ENCODE measurements at regions not wholly inside any gene's neighbourhood (a gene's known extent, or its start where the extent isn't known, plus 50 kb on each side); places are given as distances from the start of the nearest gene placed in this dataset.
"Not testable (repeated sequence)": the region's sequence is repeated elsewhere in the genome, so short reads cannot be mapped to it uniquely, and the experiment has no call there.

- Histone ChIP-seq H3K36me3 (ENCODE audit: control insufficient read depth in 2 of 2, insufficient read depth in 1 of 2, low read length in 2 of 2) (no peaks in the 10 kb centered on the region), H3K4me3 (ENCODE audit: low read depth, low read length) (no peak overlapping the region), H3K9me3 (ENCODE audit: control insufficient read depth, insufficient read depth, low read depth, low read length) (no peaks in the 10 kb centered on the region), H3K4me1 (ENCODE audit: control insufficient read depth, insufficient read depth, low read length) (no peaks in the 10 kb centered on the region), H3K27ac (ENCODE audit: extremely low read depth, low read depth, low read length) (no peak overlapping the region)
- no peak for TF ChIP-seq ZNF366 (tag by site-specific recombination; conservative IDR thresholded peaks at IDR 0.05)
- POLR2A ChIA-PET = no interaction called here
- CTCF ChIA-PET = no interaction called here
These were observed 451.8 kb upstream of the NPAP1 start for GRCh38 chr15:24223739-24224138.

DNA sequence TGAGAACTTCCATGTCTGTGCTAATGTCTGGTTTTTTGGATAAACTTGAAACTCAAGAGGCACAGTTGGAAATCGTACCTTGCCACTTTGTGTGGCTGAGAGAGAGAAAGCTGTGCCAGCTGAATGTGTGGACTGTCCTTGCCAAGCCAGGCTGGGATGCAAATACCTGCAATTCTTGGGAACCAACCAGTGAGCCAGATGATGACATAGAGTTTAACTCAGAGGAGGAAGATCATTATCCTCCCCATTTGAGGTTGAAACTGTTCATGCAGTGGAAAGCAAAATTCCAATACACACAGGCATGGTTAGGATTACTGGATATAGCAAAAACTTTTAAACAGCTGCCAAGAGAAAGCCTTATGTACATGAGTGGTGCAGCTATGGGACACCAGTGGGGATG, 451.4 kb upstream of the NPAP1 start:
- TF ChIP-seq ZNF623 (tag by site-specific recombination; IDR thresholded peaks at IDR 0.05) (no peak), HOXD13 (CRISPR knock-in tag; IDR thresholded peaks at IDR 0.05; ENCODE audit: borderline replicate concordance) (no peak), KLF7 (tag by site-specific recombination; IDR thresholded peaks at IDR 0.05; ENCODE audit: borderline replicate concordance) (no peak), ZNF174 (tag by site-specific recombination; IDR thresholded peaks at IDR 0.05) (no peak), ZNF701 (tag by site-specific recombination; IDR thresholded peaks at IDR 0.05) (no peak), ZNF221 (tag by site-specific recombination; IDR thresholded peaks at IDR 0.05; ENCODE audit: borderline replicate concordance) (no peak), PRDM6 (tag by site-specific recombination; IDR thresholded peaks at IDR 0.05) (no peak), ZNF404 (tag by site-specific recombination; IDR thresholded peaks at IDR 0.05) (no peak), ZNF791 (tag by site-specific recombination; IDR thresholded peaks at IDR 0.05) (no peak), ZNF529 (tag by site-specific recombination; IDR thresholded peaks at IDR 0.05; ENCODE audit: insufficient replicate concordance) (no peak), ZNF354C (tag by site-specific recombination; IDR thresholded peaks at IDR 0.05; ENCODE audit: borderline replicate concordance, low read depth) (no peak), ZNF19 (tag by site-specific recombination; IDR thresholded peaks at IDR 0.05; ENCODE audit: low read depth) (no peak), ZNF747 (tag by site-specific recombination; IDR thresholded peaks at IDR 0.05) (no peak)
- TF ChIP-seq, protein P1, sequence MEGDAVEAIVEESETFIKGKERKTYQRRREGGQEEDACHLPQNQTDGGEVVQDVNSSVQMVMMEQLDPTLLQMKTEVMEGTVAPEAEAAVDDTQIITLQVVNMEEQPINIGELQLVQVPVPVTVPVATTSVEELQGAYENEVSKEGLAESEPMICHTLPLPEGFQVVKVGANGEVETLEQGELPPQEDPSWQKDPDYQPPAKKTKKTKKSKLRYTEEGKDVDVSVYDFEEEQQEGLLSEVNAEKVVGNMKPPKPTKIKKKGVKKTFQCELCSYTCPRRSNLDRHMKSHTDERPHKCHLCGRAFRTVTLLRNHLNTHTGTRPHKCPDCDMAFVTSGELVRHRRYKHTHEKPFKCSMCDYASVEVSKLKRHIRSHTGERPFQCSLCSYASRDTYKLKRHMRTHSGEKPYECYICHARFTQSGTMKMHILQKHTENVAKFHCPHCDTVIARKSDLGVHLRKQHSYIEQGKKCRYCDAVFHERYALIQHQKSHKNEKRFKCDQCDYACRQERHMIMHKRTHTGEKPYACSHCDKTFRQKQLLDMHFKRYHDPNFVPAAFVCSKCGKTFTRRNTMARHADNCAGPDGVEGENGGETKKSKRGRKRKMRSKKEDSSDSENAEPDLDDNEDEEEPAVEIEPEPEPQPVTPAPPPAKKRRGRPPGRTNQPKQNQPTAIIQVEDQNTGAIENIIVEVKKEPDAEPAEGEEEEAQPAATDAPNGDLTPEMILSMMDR (tag by site-specific recombination; IDR thresholded peaks at IDR 0.05) = no peak
- TF ChIP-seq, protein P2, sequence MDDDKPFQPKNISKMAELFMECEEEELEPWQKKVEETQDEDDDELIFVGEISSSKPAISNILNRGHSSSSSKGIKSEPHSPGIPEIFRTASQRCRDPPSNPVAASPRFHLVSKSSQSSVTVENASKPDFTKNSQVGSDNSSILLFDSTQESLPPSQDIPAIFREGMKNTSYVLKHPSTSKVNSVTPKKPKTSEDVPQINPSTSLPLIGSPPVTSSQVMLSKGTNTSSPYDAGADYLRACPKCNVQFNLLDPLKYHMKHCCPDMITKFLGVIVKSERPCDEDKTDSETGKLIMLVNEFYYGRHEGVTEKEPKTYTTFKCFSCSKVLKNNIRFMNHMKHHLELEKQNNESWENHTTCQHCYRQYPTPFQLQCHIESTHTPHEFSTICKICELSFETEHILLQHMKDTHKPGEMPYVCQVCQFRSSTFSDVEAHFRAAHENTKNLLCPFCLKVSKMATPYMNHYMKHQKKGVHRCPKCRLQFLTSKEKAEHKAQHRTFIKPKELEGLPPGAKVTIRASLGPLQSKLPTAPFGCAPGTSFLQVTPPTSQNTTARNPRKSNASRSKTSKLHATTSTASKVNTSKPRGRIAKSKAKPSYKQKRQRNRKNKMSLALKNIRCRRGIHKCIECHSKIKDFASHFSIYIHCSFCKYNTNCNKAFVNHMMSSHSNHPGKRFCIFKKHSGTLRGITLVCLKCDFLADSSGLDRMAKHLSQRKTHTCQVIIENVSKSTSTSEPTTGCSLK (tag by site-specific recombination; IDR thresholded peaks at IDR 0.05) = no peak
- TF ChIP-seq, protein P3, sequence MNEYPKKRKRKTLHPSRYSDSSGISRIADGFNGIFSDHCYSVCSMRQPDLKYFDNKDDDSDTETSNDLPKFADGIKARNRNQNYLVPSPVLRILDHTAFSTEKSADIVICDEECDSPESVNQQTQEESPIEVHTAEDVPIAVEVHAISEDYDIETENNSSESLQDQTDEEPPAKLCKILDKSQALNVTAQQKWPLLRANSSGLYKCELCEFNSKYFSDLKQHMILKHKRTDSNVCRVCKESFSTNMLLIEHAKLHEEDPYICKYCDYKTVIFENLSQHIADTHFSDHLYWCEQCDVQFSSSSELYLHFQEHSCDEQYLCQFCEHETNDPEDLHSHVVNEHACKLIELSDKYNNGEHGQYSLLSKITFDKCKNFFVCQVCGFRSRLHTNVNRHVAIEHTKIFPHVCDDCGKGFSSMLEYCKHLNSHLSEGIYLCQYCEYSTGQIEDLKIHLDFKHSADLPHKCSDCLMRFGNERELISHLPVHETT (tag by site-specific recombination; IDR thresholded peaks at IDR 0.05) = no peak
- TF ChIP-seq, protein P4, sequence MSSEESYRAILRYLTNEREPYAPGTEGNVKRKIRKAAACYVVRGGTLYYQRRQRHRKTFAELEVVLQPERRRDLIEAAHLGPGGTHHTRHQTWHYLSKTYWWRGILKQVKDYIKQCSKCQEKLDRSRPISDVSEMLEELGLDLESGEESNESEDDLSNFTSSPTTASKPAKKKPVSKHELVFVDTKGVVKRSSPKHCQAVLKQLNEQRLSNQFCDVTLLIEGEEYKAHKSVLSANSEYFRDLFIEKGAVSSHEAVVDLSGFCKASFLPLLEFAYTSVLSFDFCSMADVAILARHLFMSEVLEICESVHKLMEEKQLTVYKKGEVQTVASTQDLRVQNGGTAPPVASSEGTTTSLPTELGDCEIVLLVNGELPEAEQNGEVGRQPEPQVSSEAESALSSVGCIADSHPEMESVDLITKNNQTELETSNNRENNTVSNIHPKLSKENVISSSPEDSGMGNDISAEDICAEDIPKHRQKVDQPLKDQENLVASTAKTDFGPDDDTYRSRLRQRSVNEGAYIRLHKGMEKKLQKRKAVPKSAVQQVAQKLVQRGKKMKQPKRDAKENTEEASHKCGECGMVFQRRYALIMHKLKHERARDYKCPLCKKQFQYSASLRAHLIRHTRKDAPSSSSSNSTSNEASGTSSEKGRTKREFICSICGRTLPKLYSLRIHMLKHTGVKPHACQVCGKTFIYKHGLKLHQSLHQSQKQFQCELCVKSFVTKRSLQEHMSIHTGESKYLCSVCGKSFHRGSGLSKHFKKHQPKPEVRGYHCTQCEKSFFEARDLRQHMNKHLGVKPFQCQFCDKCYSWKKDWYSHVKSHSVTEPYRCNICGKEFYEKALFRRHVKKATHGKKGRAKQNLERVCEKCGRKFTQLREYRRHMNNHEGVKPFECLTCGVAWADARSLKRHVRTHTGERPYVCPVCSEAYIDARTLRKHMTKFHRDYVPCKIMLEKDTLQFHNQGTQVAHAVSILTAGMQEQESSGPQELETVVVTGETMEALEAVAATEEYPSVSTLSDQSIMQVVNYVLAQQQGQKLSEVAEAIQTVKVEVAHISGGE (tag by site-specific recombination; conservative IDR thresholded peaks at IDR 0.05; ENCODE audit: low read depth) = no peak
- Histone ChIP-seq H3K4me1 (ENCODE audit: control insufficient read depth, insufficient read depth, low read length) (no peaks in the 10 kb centered on the region), H3K27ac (ENCODE audit: extremely low read depth, low read depth, low read length) (no peak overlapping the region), H3K4me3 (ENCODE audit: low read depth, low read length) (no peak overlapping the region), H3K36me3 (ENCODE audit: control insufficient read depth in 2 of 2, insufficient read depth in 1 of 2, low read length in 2 of 2) (no peaks in the 10 kb centered on the region), H3K9me3 (ENCODE audit: control insufficient read depth, insufficient read depth, low read depth, low read length) (no peaks in the 10 kb centered on the region)
- ChIA-PET CTCF (no interaction called here), POLR2A (no interaction called here)

DNA sequence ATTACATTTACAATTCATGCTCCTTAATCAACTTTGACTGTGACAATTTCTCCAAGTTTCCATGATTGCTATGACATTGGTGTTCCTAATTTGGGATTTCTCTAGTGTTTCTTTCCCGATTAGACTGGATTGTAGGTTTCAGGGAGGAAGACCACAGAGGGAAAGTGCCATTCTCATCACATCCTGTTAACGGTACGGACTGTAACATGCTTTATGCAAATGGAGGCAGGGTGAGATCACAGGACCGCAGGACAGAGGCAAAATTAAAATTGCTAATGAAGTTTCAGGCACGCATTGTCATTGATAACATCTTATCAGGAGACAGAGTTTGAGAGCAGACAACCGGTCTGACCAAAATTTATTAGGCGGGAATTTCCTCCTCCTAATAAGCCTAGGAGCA, 446.7 kb upstream of the NPAP1 start:
- CTCF ChIA-PET; H3K9me3 ChIP-seq (ENCODE audit: control insufficient read depth, insufficient read depth, low read depth, low read length); H3K27ac ChIP-seq (ENCODE audit: extremely low read depth, low read depth, low read length); H3K4me1 ChIP-seq (ENCODE audit: control insufficient read depth, insufficient read depth, low read length); H3K36me3 ChIP-seq (ENCODE audit: control insufficient read depth in 2 of 2, insufficient read depth in 1 of 2, low read length in 2 of 2); POLR2A ChIA-PET; H3K4me3 ChIP-seq (ENCODE audit: low read depth, low read length): not testable (repeated sequence)

- H3K36me3 ChIP-seq (ENCODE audit: control insufficient read depth in 2 of 2, insufficient read depth in 1 of 2, low read length in 2 of 2); H3K9me3 ChIP-seq (ENCODE audit: control insufficient read depth, insufficient read depth, low read depth, low read length); CTCF ChIA-PET; POLR2A ChIA-PET; H3K4me3 ChIP-seq (ENCODE audit: low read depth, low read length); H3K4me1 ChIP-seq (ENCODE audit: control insufficient read depth, insufficient read depth, low read length); H3K27ac ChIP-seq (ENCODE audit: extremely low read depth, low read depth, low read length): not testable (repeated sequence)
These were observed 442.4 kb upstream of the NPAP1 start for GRCh38 chr15:24233134-24233533.

Measured in HEK293 (cell line).